ENCODE measurements at regions not wholly inside any gene's neighbourhood (a gene's known extent, or its start where the extent isn't known, plus 50 kb on each side); places are given as distances from the start of the nearest gene placed in this dataset.

- H3K4me3 ChIP-seq (ENCODE audit: low read depth, low read length, poor library complexity, severe bottlenecking), result no peak overlapping the region
- POLR2A ChIA-PET (ENCODE audit: low non-redundant PET), result no interaction called here
- DNase-seq (ENCODE audit: low spot score), result no peak
- TF ChIP-seq CTCF (conservative IDR thresholded peaks at IDR 0.05; ENCODE audit: low read depth, low read length), result no peak
- TF ChIP-seq EZH2 (IDR thresholded peaks at IDR 0.05; ENCODE audit: borderline replicate concordance, low read depth, low read length, poor library complexity, severe bottlenecking), result no peak
- no peaks in the 10 kb centered on the region for H3K36me3 ChIP-seq (ENCODE audit: insufficient read depth, low read length, poor library complexity, severe bottlenecking)
- BruUV-seq (replicated peaks), result no TSS peak
- CTCF ChIA-PET, result no interaction called here
- H3K27ac ChIP-seq (ENCODE audit: low read depth, low read length, poor library complexity, severe bottlenecking), result no peak overlapping the region
- intact Hi-C loops (cut with micrococcal nuclease; ENCODE audit: unreplicated experiment), result no loop called here
- H3K9me3 ChIP-seq (ENCODE audit: low read depth, low read length, poor library complexity, severe bottlenecking), result no peaks in the 10 kb centered on the region
- H3K4me1 ChIP-seq (ENCODE audit: insufficient read depth, low read length, poor library complexity, severe bottlenecking), result no peaks in the 10 kb centered on the region
- H3K27me3 ChIP-seq (replicated peaks; ENCODE audit: insufficient read depth, low read depth, low read length, poor library complexity), result peaks cover 9% of the 10 kb centered on the region
Observed at GRCh38 chr10:14448197-14448990, 117.7 kb upstream of the FRMD4A start.

DNA sequence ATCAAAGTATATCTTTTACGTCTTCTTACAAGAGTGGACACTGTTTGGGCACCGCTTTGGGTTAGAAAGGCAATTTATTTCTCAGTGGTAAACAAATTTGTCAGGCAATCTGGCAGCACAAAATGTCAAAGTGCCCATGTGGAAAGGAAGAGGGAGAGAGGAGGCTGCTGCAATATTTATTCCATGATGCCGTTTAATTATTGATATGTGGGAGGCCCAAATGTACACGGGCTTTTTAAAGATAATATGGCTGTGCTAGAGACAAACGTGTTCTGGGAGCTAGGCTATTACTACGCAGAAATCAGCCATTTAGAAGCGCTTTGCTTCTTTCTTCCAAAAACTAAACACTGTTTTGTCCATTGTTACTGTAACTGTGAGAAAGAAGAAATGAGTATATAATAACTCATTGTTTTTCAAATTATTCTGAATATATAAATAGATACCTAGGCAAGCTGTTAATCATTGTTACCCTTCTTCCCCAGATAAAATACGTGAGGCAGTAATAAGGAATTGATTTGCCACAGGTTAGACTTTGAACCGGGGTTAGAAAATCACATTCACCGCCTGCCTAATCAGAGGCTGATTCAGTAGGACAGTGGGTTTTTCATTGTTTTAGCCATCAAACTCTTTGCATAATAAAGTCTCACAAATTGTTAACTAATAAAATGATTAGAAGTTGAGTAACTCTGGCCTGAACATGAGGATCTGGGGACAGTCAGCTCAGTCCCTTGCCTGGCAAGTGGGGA, 116.5 kb upstream of the FRMD4A start:
- ChIA-PET CTCF (no interaction called here), POLR2A (ENCODE audit: low non-redundant PET) (no interaction called here)
- Histone ChIP-seq H3K27me3 (replicated peaks; ENCODE audit: insufficient read depth, low read depth, low read length, poor library complexity) (peaks cover 9% of the 10 kb centered on the region), H3K4me1 (ENCODE audit: insufficient read depth, low read length, poor library complexity, severe bottlenecking) (no peaks in the 10 kb centered on the region), H3K4me3 (ENCODE audit: low read depth, low read length, poor library complexity, severe bottlenecking) (no peak overlapping the region), H3K9me3 (ENCODE audit: low read depth, low read length, poor library complexity, severe bottlenecking) (no peaks in the 10 kb centered on the region), H3K27ac (ENCODE audit: low read depth, low read length, poor library complexity, severe bottlenecking) (no peak overlapping the region), H3K36me3 (ENCODE audit: insufficient read depth, low read length, poor library complexity, severe bottlenecking) (no peaks in the 10 kb centered on the region)
- no peak for DNase-seq (ENCODE audit: low spot score)
- intact Hi-C loops (cut with micrococcal nuclease; ENCODE audit: unreplicated experiment), result no loop called here
- BruUV-seq (replicated peaks), result no TSS peak
- TF ChIP-seq CTCF (conservative IDR thresholded peaks at IDR 0.05; ENCODE audit: low read depth, low read length), result no peak
- no peak for TF ChIP-seq EZH2 (IDR thresholded peaks at IDR 0.05; ENCODE audit: borderline replicate concordance, low read depth, low read length, poor library complexity, severe bottlenecking)

- H3K27ac ChIP-seq (ENCODE audit: low read depth, low read length, poor library complexity, severe bottlenecking), result no peak overlapping the region
- H3K9me3 ChIP-seq (ENCODE audit: low read depth, low read length, poor library complexity, severe bottlenecking), result no peaks in the 10 kb centered on the region
- intact Hi-C loops (cut with micrococcal nuclease; ENCODE audit: unreplicated experiment), result no loop called here
- TF ChIP-seq CTCF (conservative IDR thresholded peaks at IDR 0.05; ENCODE audit: low read depth, low read length) (no peak), EZH2 (IDR thresholded peaks at IDR 0.05; ENCODE audit: borderline replicate concordance, low read depth, low read length, poor library complexity, severe bottlenecking) (no peak)
- ChIA-PET POLR2A (ENCODE audit: low non-redundant PET) (no interaction called here), CTCF (no interaction called here)
- BruUV-seq (replicated peaks), result no TSS peak
- peaks cover 3% of the 10 kb centered on the region for H3K27me3 ChIP-seq (replicated peaks; ENCODE audit: insufficient read depth, low read depth, low read length, poor library complexity)
- DNase-seq (ENCODE audit: low spot score), result no peak
- no peaks in the 10 kb centered on the region for H3K36me3 ChIP-seq (ENCODE audit: insufficient read depth, low read length, poor library complexity, severe bottlenecking)
- H3K4me1 ChIP-seq (ENCODE audit: insufficient read depth, low read length, poor library complexity, severe bottlenecking), result no peaks in the 10 kb centered on the region
- no peak overlapping the region for H3K4me3 ChIP-seq (ENCODE audit: low read depth, low read length, poor library complexity, severe bottlenecking)
Observed at GRCh38 chr10:14439451-14440259, 108.9 kb upstream of the FRMD4A start.

Data from A673 (cell line).